Esophagus squamous epithelium (tissue), 4 donors: ENCODE measurements at regions not wholly inside any gene's neighbourhood (a gene's known extent, or its start where the extent isn't known, plus 50 kb on each side); places are given as distances from the start of the nearest gene placed in this dataset.

Experiments used
- POLR2A ChIP-seq, 4 donors: fragments of 450-650 bp; IDR thresholded peaks; one replicate each; pipeline ENCODE4 v1.6.1; 2017; ENCODE audit warnings: antibody characterized with exemption in 4 of 4, mild to moderate bottlenecking in 4 of 4, moderate library complexity in 3 of 4
- TF ChIP-seq, protein P1 (sequence below), 6 experiments: fragments of 450-650 bp in 4 of 6; fragments of 200-600 bp in 2 of 6; sonication (generic) in 2 of 6; IDR thresholded peaks; one replicate each; pipeline ENCODE4 v1.5.1; 2016 to 2019; ENCODE audit warnings: antibody characterized with exemption in 6 of 6, mild to moderate bottlenecking in 4 of 6, moderate library complexity in 4 of 6

DNA sequence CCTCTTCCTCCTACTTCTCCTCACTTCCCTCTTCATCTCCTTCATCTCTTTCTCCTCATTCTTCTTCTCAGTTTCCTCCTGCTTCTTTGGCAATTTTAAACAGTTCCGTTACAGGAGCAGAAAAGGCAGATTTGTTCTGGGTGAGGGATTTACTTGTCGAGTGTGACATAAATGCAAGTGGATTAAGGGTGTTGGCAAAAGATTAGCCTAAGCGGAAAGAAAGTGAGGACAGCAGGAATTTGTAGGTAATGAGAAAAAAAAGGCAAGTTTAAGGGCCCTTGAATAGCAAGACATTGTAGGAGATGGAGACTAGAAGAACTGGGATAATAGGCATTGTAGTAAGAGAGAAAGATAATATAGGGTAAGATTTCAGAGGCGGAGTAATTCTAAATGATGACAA, 841.6 kb downstream of the RAPGEF2 start:
- TF ChIP-seq, protein P1, sequence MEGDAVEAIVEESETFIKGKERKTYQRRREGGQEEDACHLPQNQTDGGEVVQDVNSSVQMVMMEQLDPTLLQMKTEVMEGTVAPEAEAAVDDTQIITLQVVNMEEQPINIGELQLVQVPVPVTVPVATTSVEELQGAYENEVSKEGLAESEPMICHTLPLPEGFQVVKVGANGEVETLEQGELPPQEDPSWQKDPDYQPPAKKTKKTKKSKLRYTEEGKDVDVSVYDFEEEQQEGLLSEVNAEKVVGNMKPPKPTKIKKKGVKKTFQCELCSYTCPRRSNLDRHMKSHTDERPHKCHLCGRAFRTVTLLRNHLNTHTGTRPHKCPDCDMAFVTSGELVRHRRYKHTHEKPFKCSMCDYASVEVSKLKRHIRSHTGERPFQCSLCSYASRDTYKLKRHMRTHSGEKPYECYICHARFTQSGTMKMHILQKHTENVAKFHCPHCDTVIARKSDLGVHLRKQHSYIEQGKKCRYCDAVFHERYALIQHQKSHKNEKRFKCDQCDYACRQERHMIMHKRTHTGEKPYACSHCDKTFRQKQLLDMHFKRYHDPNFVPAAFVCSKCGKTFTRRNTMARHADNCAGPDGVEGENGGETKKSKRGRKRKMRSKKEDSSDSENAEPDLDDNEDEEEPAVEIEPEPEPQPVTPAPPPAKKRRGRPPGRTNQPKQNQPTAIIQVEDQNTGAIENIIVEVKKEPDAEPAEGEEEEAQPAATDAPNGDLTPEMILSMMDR (IDR thresholded peaks at IDR 0.05), result no peak
- TF ChIP-seq POLR2A (IDR thresholded peaks at IDR 0.05), result no peak
